DOHH2 (cell line): ENCODE measurements at regions not wholly inside any gene's neighbourhood (a gene's known extent, or its start where the extent isn't known, plus 50 kb on each side); places are given as distances from the start of the nearest gene placed in this dataset.

Experiments
- H3F3A ChIP-seq: fragments of 200-600 bp; sonication (generic), shearing (Covaris generic); 2 replicates; pipeline ENCODE4 v1.6.0; 2016; ENCODE audit warnings: antibody characterized with exemption, mild to moderate bottlenecking; ENCODE audit not compliant: control insufficient read depth, insufficient read depth
- H3K27ac ChIP-seq: fragments of 200-600 bp; sonication (generic); 2 replicates; pipeline ENCODE4 v1.5.1; 2014; ENCODE audit warnings: low read depth, mild to moderate bottlenecking, low read length, moderate library complexity
- H3K27me3 ChIP-seq: fragments of 200-600 bp; sonication (generic); 2 replicates; pipeline ENCODE4 v1.6.1; 2014; ENCODE audit warnings: mild to moderate bottlenecking, low read length, mixed read lengths; ENCODE audit not compliant: control insufficient read depth
- H3K36me3 ChIP-seq: fragments of 200-600 bp; sonication (generic); 2 replicates; pipeline ENCODE4 v1.6.1; 2014; ENCODE audit warnings: mild to moderate bottlenecking, low read length, moderate library complexity, mixed read lengths; ENCODE audit not compliant: control insufficient read depth
- H3K4me1 ChIP-seq: fragments of 200-600 bp; sonication (generic); 2 replicates; pipeline ENCODE4 v1.6.1; 2014; ENCODE audit warnings: mild to moderate bottlenecking, low read length, mixed read lengths; ENCODE audit not compliant: control insufficient read depth
- H3K4me2 ChIP-seq: fragments of 200-600 bp; sonication (generic); 2 replicates; pipeline ENCODE4 v1.6.0; 2014; ENCODE audit warnings: mild to moderate bottlenecking, low read length, moderate library complexity
- H3K4me3 ChIP-seq: fragments of 200-600 bp; sonication (generic); 2 replicates; pipeline ENCODE4 v1.5.1; 2014; ENCODE audit warnings: mild to moderate bottlenecking, low read length, mixed read lengths
- H3K79me2 ChIP-seq: fragments of 200-600 bp; sonication (generic); 2 replicates; pipeline ENCODE4 v1.6.1; 2014; ENCODE audit warnings: mild to moderate bottlenecking, low read length, mixed read lengths; ENCODE audit not compliant: control insufficient read depth
- H3K9me2 ChIP-seq: fragments of 200-600 bp; sonication (generic); replicated peaks from 2 replicates; pipeline ENCODE4 v1.6.1; 2014; ENCODE audit warnings: mild to moderate bottlenecking, low read length, mixed read lengths; ENCODE audit not compliant: control insufficient read depth
- H3K9me3 ChIP-seq: fragments of 200-600 bp; sonication (generic); 2 replicates; pipeline ENCODE4 v1.6.1; 2014; ENCODE audit warnings: antibody characterized with exemption, low read length, mixed read lengths; ENCODE audit not compliant: control insufficient read depth, insufficient read depth
- H4K20me1 ChIP-seq: fragments of 200-600 bp; sonication (generic); 2 replicates; pipeline ENCODE4 v1.6.0; 2014; ENCODE audit warnings: low read depth, mild to moderate bottlenecking, antibody characterized with exemption, low read length, moderate library complexity; ENCODE audit not compliant: control insufficient read depth, insufficient read depth
- EZH2phosphoT487 ChIP-seq: fragments of 200-600 bp; sonication (generic); IDR thresholded peaks from 2 replicates; pipeline ENCODE4 v1.6.1; 2017; ENCODE audit warnings: borderline replicate concordance, mild to moderate bottlenecking, antibody characterized with exemption, low read length, moderate library complexity, mixed read lengths
- TF ChIP-seq, protein P1 (sequence below): fragments of 200-600 bp; sonication (generic); IDR thresholded peaks from one replicate; pipeline ENCODE4 v1.5.1; 2014; ENCODE audit warnings: antibody characterized with exemption, mild to moderate bottlenecking, low read depth, low read length; ENCODE audit not compliant: poor library complexity, severe bottlenecking

DNA sequence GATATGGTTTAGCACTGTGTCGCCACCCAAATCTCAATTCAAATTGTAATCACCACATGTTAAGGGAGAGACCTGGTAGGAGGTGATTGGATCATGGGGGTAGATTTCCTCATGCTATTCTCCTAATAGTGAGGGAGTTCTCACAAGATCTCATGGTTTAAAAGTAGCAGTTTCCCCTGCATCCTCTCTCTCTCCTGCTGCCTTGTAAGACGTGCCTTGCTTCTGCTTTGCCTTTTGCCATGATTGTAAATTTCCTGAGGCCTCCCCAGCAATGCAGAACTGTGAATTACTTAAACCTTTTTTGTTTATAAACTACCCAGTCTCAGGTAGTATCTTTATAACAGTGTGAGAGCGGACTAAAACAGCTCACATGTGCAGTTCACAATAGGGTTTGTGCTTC is 1668.7 kb upstream of the RAG2 start:
- Histone ChIP-seq H3F3A (no peaks in the 10 kb centered on the region), H3K4me3 (no peak overlapping the region), H3K36me3 (no peaks in the 10 kb centered on the region), H3K27me3 (no peaks in the 10 kb centered on the region), H3K9me3 (peaks cover 3% of the 10 kb centered on the region; the same call in 1 of the 2 replicates), H3K9me2 (no peaks in the 10 kb centered on the region), H4K20me1 (no peaks in the 10 kb centered on the region), H3K4me2 (no peak overlapping the region), H3K27ac (no peak overlapping the region), H3K4me1 (no peaks in the 10 kb centered on the region), H3K79me2 (no peaks in the 10 kb centered on the region)
- TF ChIP-seq, protein P1, sequence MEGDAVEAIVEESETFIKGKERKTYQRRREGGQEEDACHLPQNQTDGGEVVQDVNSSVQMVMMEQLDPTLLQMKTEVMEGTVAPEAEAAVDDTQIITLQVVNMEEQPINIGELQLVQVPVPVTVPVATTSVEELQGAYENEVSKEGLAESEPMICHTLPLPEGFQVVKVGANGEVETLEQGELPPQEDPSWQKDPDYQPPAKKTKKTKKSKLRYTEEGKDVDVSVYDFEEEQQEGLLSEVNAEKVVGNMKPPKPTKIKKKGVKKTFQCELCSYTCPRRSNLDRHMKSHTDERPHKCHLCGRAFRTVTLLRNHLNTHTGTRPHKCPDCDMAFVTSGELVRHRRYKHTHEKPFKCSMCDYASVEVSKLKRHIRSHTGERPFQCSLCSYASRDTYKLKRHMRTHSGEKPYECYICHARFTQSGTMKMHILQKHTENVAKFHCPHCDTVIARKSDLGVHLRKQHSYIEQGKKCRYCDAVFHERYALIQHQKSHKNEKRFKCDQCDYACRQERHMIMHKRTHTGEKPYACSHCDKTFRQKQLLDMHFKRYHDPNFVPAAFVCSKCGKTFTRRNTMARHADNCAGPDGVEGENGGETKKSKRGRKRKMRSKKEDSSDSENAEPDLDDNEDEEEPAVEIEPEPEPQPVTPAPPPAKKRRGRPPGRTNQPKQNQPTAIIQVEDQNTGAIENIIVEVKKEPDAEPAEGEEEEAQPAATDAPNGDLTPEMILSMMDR: no peak
- TF ChIP-seq EZH2phosphoT487: no peak

DNA sequence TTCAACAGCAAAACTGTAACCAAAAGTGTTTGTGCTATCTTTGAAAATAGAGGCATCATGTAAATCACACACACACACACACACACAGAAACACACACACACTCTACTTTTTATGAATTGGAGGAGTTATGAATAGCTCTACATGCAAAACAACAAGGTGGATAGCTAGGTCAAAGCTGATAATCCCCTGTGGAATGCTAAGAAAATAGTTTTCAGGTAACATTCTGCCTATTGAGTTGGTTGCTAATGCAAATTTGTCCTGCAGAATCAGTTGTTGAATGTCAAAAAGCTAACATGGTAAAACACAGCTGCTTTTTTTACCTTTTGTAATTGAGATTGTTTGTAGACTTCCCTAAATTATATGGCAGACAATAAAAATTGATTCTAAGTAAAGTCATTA is 1658.4 kb upstream of the RAG2 start:
- H3F3A ChIP-seq: no peaks in the 10 kb centered on the region
- no peaks in the 10 kb centered on the region for H3K9me2 ChIP-seq
- no peaks in the 10 kb centered on the region for H3K9me3 ChIP-seq
- no peaks in the 10 kb centered on the region for H3K4me1 ChIP-seq
- no peaks in the 10 kb centered on the region for H3K27me3 ChIP-seq
- H3K79me2 ChIP-seq: no peaks in the 10 kb centered on the region
- TF ChIP-seq, protein P1: no peak
- no peak for TF ChIP-seq EZH2phosphoT487
- no peaks in the 10 kb centered on the region for H4K20me1 ChIP-seq
- H3K27ac ChIP-seq: no peak overlapping the region
- H3K4me2 ChIP-seq: no peak overlapping the region
- H3K36me3 ChIP-seq: no peaks in the 10 kb centered on the region
- no peak overlapping the region for H3K4me3 ChIP-seq

DNA sequence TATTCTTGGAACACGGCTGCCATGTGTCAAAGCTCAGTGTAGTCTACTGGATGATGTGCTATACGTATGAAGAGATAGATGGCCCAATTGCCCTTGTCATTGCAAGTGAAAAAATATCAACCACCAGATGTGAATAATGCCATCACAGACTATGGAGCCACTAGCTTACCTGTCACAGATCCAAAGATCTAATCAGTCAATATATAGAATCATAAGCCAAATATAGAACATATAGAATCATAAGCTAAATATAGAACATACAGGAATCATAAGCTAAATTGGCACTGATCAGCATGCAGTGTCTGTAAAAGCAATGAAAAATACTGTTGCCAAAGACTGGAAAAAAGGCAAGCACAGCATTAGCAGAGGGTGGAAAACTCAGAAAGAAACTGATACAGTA is 1656.9 kb upstream of the RAG2 start:
- Histone ChIP-seq H3K27me3 (no peaks in the 10 kb centered on the region), H3K27ac (no peak overlapping the region), H3K9me2 (no peaks in the 10 kb centered on the region), H3K4me3 (no peak overlapping the region), H3K4me2 (no peak overlapping the region), H3K4me1 (no peaks in the 10 kb centered on the region), H3K9me3 (peaks cover 4% of the 10 kb centered on the region; the same call in 1 of the 2 replicates), H3K79me2 (no peaks in the 10 kb centered on the region), H4K20me1 (no peaks in the 10 kb centered on the region), H3F3A (no peaks in the 10 kb centered on the region), H3K36me3 (no peaks in the 10 kb centered on the region)
- TF ChIP-seq, protein P1: no peak
- TF ChIP-seq EZH2phosphoT487: no peak

DNA sequence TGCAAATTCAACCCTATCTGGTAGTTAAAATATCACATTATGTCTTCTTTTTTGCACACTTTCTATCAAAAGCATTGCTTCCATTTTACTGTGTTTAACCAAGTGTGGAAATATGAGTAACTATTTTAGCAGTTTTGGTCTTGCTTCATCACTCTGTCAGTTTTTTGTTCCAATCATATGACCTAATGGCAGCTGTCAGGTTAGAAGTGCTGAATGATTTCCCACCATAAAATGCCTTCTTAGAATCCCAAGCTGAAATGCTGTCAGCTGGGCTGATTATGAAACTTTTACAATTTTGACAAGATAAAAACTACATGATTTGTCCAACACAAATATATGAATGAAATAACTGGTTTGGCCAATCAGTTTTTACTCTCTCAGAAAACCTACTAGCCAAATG is 1654.6 kb upstream of the RAG2 start:
- Histone ChIP-seq H3K36me3 (no peaks in the 10 kb centered on the region), H3K4me3 (no peak overlapping the region), H3K4me1 (no peaks in the 10 kb centered on the region), H3K9me2 (no peaks in the 10 kb centered on the region), H3K27me3 (no peaks in the 10 kb centered on the region), H3K27ac (no peak overlapping the region), H3K4me2 (no peak overlapping the region), H3F3A (no peaks in the 10 kb centered on the region), H3K79me2 (no peaks in the 10 kb centered on the region), H4K20me1 (no peaks in the 10 kb centered on the region), H3K9me3 (peaks cover 4% of the 10 kb centered on the region; the same call in 1 of the 2 replicates)
- TF ChIP-seq, protein P1: no peak
- TF ChIP-seq EZH2phosphoT487: no peak
